ENCODE measurements at regions not wholly inside any gene's neighbourhood (a gene's known extent, or its start where the extent isn't known, plus 50 kb on each side); places are given as distances from the start of the nearest gene placed in this dataset.
A peak's percentile ranks its signal among the peaks of the same experiment; 100 is the strongest.

- no peak for DNase-seq
Measured at GRCh38 chr14:35222872-35223466, 69.2 kb upstream of the PSMA6 start.

DNA sequence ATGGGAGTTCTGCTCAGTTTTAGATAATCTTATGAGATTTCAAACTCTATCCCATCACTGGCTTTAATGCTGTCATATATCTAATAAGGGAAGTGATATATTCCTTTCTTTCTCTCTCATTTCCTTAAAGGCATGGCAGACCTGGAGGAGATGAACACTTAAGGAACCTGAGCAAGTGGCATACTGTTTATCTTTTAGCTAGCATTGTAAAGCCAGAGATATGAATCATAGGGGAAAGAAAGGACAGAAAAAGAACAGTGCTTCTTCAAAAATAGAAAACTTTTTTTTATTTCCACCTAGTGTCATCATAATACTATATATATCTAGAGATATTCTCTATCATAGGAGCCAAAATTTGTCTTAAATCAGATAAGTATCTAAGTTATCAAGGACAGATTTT is 68.3 kb upstream of the PSMA6 start:
- DNase-seq, result no peak

DNA sequence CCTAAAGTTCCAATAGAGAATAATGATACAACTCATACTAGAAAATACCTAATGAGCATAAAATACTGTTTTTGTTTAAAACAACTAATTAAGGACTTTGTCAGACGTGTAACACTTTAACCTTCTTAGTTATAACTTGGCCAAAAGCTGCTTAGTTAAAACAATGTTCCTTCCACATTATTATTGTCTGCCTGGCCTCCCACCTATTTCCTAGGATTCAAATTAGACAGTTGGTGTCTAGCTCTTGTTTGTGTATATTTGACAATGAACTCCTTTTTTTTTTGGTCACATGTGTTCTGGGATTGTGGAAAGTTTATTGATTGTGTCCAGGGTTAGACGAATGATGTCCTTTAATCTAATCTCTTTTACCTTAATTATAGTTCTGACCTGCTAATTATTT is 67.6 kb upstream of the PSMA6 start:
- DNase-seq, result no peak

- peak; percentile 70 for DNase-seq
Measured at GRCh38 chr14:35229084-35229791, 62.9 kb upstream of the PSMA6 start.

- DNase-seq, result no peak
Measured at GRCh38 chr14:35229792-35230089, 62.4 kb upstream of the PSMA6 start.

GRCh38 chr14:35231207-35231760 is 60.9 kb upstream of the PSMA6 start:
- DNase-seq, result peak; percentile 24

DNA sequence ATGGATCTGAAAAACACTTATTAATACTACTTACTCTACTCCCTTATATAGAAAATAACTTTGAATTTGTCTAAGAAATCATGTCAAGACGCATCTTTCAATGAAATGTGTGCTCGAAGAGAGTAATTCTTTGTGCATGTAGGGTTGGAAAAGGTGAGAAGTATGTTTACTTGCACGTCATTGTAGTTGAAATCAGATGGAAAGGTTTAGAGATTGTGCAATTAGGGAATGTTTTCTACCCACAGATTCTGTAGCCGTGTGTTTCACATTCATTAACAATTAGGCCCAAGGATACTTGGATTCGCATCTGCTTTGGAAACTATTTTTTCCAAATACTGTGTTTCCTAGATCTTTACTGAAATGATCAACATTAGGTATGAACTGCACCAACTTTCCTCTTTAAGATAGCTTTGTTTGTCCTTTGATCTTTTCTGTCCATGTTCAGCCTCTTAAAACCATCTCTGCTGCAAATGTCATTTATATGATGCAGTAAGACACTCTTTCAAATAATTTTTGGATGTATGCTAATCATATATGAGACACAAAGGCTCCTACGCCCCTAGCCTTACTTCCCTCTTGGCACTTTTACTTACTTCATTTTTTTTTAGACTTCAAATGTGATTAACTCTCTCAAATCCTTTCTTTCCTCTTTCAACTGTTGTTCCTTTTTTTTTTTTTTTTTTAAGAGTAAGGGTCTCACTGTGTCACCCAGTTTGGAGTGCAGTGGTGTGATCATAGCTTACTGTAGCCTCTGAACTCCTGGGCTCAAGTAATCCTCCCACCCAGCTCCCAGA is 58.0 kb upstream of the PSMA6 start:
- DNase-seq, result no peak

DNA sequence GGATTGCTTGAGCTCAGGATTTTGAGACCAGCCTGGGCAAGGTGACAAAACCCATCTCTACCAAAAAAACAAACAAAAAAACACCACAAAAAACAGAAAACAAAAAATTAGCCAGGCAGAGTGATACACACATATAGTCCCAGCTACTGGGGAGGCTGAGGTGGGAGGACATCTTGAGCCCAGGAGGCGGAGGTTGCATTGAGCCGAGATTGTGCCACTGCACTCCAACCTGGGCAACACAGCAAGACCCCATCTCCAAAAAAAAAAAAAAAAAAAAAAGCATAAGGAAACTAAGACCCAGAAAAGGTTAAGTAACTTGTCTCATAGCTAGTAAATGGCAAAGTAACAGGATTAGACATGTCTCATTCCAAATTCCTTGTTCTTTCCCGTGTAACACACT is 56.3 kb upstream of the PSMA6 start:
- DNase-seq, result no peak

- no peak for DNase-seq
Measured at GRCh38 chr14:35236806-35237205, 55.4 kb upstream of the PSMA6 start.

- no peak for DNase-seq
Measured at GRCh38 chr14:35240231-35240630, 52.0 kb upstream of the PSMA6 start.
